Liver (tissue), 7 donors: ENCODE measurements at regions not wholly inside any gene's neighbourhood (a gene's known extent, or its start where the extent isn't known, plus 50 kb on each side); places are given as distances from the start of the nearest gene placed in this dataset.

Experiments
- DNase-seq: peaks from one replicate; pipeline ENCODE4 v3.0.0-alpha.2; 2017; ENCODE audit warnings: low spot score
- H3K27ac ChIP-seq, 2 donors: one replicate each; pipeline ENCODE4 v1.7.0; 2013; ENCODE audit warnings: inconsistent platforms in 2 of 2, low read length in 2 of 2, control low read depth in 1 of 2, low read depth in 1 of 2, mild to moderate bottlenecking in 1 of 2
- H3K27me3 ChIP-seq, 4 donors: one replicate each; pipeline versions ENCODE4 v1.6.1 to v1.7.0; 2013; ENCODE audit warnings: low read length in 3 of 4, inconsistent platforms in 1 of 4, mild to moderate bottlenecking in 1 of 4, moderate library complexity in 1 of 4; ENCODE audit not compliant: control insufficient read depth in 4 of 4, insufficient read depth in 4 of 4
- H3K36me3 ChIP-seq, 4 donors: one replicate each; pipeline versions ENCODE4 v1.6.1 to v1.7.0; 2013; ENCODE audit warnings: low read length in 3 of 4, mild to moderate bottlenecking in 3 of 4, low read depth in 1 of 4, moderate library complexity in 1 of 4; ENCODE audit not compliant: control insufficient read depth in 4 of 4, insufficient read depth in 3 of 4
- H3K4me1 ChIP-seq, 4 donors: one replicate each; pipeline versions ENCODE4 v1.6.1 to v1.7.0; 2013; ENCODE audit warnings: low read length in 3 of 4, mild to moderate bottlenecking in 3 of 4, moderate library complexity in 1 of 4; ENCODE audit not compliant: control insufficient read depth in 4 of 4, insufficient read depth in 4 of 4
- H3K4me3 ChIP-seq, 3 donors: one replicate each; pipeline versions ENCODE4 v1.6.1 to v1.7.0; 2013; ENCODE audit warnings: low read length in 3 of 3, control low read depth in 1 of 3, low read depth in 1 of 3, mild to moderate bottlenecking in 1 of 3
- H3K9ac ChIP-seq, 2 donors: one replicate each; pipeline ENCODE4 v1.7.0; 2013; ENCODE audit warnings: low read length in 2 of 2, mild to moderate bottlenecking in 2 of 2, moderate library complexity in 2 of 2, control low read depth in 1 of 2, low read depth in 1 of 2
- H3K9me3 ChIP-seq, 4 donors: one replicate each; pipeline versions ENCODE4 v1.6.1 to v1.7.0; 2013; ENCODE audit warnings: low read length in 3 of 4; ENCODE audit not compliant: control insufficient read depth in 4 of 4
- EGR1 ChIP-seq, 2 donors: IDR thresholded peaks; 2 replicates each; pipeline ENCODE4 v1.6.1; 2016 to 2018; ENCODE audit warnings: antibody characterized with exemption in 2 of 2, low read depth in 2 of 2
- FOXA1 ChIP-seq: IDR thresholded peaks from 2 replicates; pipeline ENCODE4 v1.6.1; 2016; ENCODE audit warnings: antibody characterized with exemption
- FOXA2 ChIP-seq: IDR thresholded peaks from 2 replicates; pipeline ENCODE4 v1.6.1; 2016; ENCODE audit warnings: antibody characterized with exemption
- GABPA ChIP-seq, 2 donors: IDR thresholded peaks in 1 of 2; conservative IDR thresholded peaks in 1 of 2; 2 replicates each; pipeline ENCODE4 v1.6.1; 2016; ENCODE audit warnings: antibody characterized with exemption in 2 of 2, mild to moderate bottlenecking in 1 of 2, moderate library complexity in 1 of 2
- JUND ChIP-seq, 2 donors: IDR thresholded peaks; 2 replicates each; pipeline ENCODE4 v1.6.1; 2016; ENCODE audit warnings: antibody characterized with exemption in 2 of 2
- MAX ChIP-seq: IDR thresholded peaks from 2 replicates; pipeline ENCODE4 v1.6.1; 2016; ENCODE audit warnings: antibody characterized with exemption
- RAD21 ChIP-seq, 2 donors: IDR thresholded peaks; 2 replicates each; pipeline ENCODE4 v1.6.1; 2016; ENCODE audit warnings: antibody characterized with exemption in 2 of 2, mild to moderate bottlenecking in 2 of 2
- REST ChIP-seq: IDR thresholded peaks from 2 replicates; pipeline ENCODE4 v1.6.1; 2016; ENCODE audit warnings: antibody characterized with exemption, mild to moderate bottlenecking
- RXRA ChIP-seq, 2 donors: IDR thresholded peaks; 2 replicates each; pipeline ENCODE4 v1.6.1; 2017 to 2018; ENCODE audit warnings: antibody characterized with exemption in 2 of 2, mild to moderate bottlenecking in 1 of 2
- SP1 ChIP-seq: IDR thresholded peaks from 2 replicates; pipeline ENCODE4 v1.6.1; 2018; ENCODE audit warnings: antibody characterized with exemption, mild to moderate bottlenecking
- TAF1 ChIP-seq: conservative IDR thresholded peaks from 2 replicates; pipeline ENCODE4 v1.6.1; 2016; ENCODE audit warnings: antibody characterized with exemption, mild to moderate bottlenecking
- ZBTB33 ChIP-seq: IDR thresholded peaks from 2 replicates; pipeline ENCODE4 v1.6.1; 2016; ENCODE audit warnings: antibody characterized with exemption
- TF ChIP-seq, protein P1 (sequence below): fragments of 150-350 bp; IDR thresholded peaks from 2 replicates; pipeline ENCODE4 v1.5.1; 2017; ENCODE audit warnings: improper control_type of control experiment, low read depth, low read length; ENCODE audit not compliant: missing input control
- TF ChIP-seq, protein P2 (sequence below): IDR thresholded peaks from 2 replicates; pipeline ENCODE4 v1.6.1; 2016; ENCODE audit warnings: antibody characterized with exemption
- donor health status: healthy.
- donor health status: healthy.
- donor health status: healthy.
- donor health status: healthy.

GRCh38 chr4:115275615-115276014, 162.2 kb upstream of the NDST4 start (continued):
- TF ChIP-seq, protein P1, sequence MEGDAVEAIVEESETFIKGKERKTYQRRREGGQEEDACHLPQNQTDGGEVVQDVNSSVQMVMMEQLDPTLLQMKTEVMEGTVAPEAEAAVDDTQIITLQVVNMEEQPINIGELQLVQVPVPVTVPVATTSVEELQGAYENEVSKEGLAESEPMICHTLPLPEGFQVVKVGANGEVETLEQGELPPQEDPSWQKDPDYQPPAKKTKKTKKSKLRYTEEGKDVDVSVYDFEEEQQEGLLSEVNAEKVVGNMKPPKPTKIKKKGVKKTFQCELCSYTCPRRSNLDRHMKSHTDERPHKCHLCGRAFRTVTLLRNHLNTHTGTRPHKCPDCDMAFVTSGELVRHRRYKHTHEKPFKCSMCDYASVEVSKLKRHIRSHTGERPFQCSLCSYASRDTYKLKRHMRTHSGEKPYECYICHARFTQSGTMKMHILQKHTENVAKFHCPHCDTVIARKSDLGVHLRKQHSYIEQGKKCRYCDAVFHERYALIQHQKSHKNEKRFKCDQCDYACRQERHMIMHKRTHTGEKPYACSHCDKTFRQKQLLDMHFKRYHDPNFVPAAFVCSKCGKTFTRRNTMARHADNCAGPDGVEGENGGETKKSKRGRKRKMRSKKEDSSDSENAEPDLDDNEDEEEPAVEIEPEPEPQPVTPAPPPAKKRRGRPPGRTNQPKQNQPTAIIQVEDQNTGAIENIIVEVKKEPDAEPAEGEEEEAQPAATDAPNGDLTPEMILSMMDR = no peak
- no peak for TF ChIP-seq FOXA1
- TF ChIP-seq, protein P2, sequence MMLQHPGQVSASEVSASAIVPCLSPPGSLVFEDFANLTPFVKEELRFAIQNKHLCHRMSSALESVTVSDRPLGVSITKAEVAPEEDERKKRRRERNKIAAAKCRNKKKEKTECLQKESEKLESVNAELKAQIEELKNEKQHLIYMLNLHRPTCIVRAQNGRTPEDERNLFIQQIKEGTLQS = no peak

GRCh38 chr4:115274545-115274944, 161.1 kb upstream of the NDST4 start:
- no peak for TF ChIP-seq EGR1 (IDR thresholded peaks at IDR 0.05; ENCODE audit: low read depth in 2 of 2)
- no peak for TF ChIP-seq ZBTB33
- no peak for TF ChIP-seq RAD21 (IDR thresholded peaks at IDR 0.05)
- TF ChIP-seq GABPA (IDR thresholded peaks at IDR 0.05 in 1 of 2, conservative IDR thresholded peaks at IDR 0.05 in 1 of 2) = no peak
- TF ChIP-seq, protein P1 = no peak
- TF ChIP-seq, protein P2 = no peak
- TF ChIP-seq FOXA2 = no peak
- TF ChIP-seq MAX = no peak
- TF ChIP-seq RXRA (IDR thresholded peaks at IDR 0.05) = no peak
- no peak for TF ChIP-seq REST
- no peak for TF ChIP-seq SP1
- TF ChIP-seq JUND (IDR thresholded peaks at IDR 0.05) = no peak
- no peak for TF ChIP-seq TAF1
- TF ChIP-seq FOXA1 = no peak
- H3K9ac ChIP-seq = no peak overlapping the region
- DNase-seq = no peak
- H3K4me1 ChIP-seq = no peaks in the 10 kb centered on the region
- H3K27me3 ChIP-seq = no peaks in the 10 kb centered on the region
- H3K9me3 ChIP-seq = no peaks in the 10 kb centered on the region
- no peaks in the 10 kb centered on the region for H3K36me3 ChIP-seq
- no peak overlapping the region for H3K4me3 ChIP-seq
- no peak overlapping the region for H3K27ac ChIP-seq
